Vagina (tissue), 2 donors: ENCODE measurements at regions not wholly inside any gene's neighbourhood (a gene's known extent, or its start where the extent isn't known, plus 50 kb on each side); places are given as distances from the start of the nearest gene placed in this dataset.

Source experiments
- POLR2AphosphoS5 ChIP-seq, 2 donors: sonication (generic); formaldehyde crosslinking; IDR thresholded peaks; one replicate each; pipeline ENCODE4 v1.9.0; 2017; ENCODE audit warnings: antibody characterized with exemption in 2 of 2, mild to moderate bottlenecking in 2 of 2, low read depth in 1 of 2; ENCODE audit not compliant: insufficient read depth in 1 of 2
- TF ChIP-seq, protein P1 (sequence below), 3 experiments: fragments of 450-650 bp in 2 of 3; fragments of 200-600 bp in 1 of 3; sonication (generic) in 1 of 3; IDR thresholded peaks; one replicate each; pipeline ENCODE4 v1.5.1; 2017 to 2019; ENCODE audit warnings: antibody characterized with exemption in 3 of 3, mild to moderate bottlenecking in 2 of 3, moderate library complexity in 2 of 3

DNA sequence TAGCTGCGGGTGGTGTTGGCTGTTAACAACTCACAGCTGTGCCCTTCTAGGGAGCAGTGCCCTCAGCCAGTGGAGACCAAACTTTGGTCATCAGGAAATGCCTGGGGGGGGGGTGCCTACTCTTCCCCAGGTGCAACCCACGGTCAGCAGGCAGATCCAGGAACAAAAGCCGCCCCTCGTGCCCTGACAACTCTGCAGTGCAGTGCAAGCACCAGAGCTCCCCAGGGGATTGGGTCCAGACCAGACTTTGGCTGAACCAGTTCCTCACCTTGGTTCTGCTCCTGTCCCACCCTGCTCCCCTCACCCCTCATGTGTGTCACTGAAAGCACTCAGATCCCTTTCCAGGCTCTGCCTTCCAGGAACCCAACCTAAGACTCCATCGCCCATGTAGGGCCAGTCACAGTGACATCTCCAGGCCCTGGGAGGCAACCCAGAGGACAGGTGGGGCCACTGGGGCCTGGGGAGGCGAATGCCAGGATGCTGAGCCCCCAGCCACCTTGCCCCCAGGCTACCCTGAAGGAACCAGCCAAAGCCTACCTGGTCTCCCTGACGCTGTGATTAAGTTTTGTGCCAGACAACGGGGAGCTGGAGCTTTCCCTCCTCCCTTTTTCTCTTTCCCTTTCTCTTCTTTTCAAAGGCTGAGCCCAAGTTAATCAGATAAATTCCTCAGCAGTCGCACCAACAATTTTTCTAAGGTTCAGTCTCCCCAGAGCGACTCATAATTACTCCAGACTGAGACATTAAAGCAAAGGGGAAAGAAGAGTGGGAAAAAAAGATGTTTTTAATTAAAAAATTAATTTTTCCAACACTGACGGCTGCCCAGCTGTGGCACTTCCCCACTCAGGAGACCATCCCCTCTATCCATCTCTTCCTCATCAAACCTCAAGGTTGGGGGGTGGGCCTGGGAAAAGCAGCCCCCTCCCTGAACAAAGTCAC is 207.5 kb upstream of the LINGO1 start:
- TF ChIP-seq, protein P1, sequence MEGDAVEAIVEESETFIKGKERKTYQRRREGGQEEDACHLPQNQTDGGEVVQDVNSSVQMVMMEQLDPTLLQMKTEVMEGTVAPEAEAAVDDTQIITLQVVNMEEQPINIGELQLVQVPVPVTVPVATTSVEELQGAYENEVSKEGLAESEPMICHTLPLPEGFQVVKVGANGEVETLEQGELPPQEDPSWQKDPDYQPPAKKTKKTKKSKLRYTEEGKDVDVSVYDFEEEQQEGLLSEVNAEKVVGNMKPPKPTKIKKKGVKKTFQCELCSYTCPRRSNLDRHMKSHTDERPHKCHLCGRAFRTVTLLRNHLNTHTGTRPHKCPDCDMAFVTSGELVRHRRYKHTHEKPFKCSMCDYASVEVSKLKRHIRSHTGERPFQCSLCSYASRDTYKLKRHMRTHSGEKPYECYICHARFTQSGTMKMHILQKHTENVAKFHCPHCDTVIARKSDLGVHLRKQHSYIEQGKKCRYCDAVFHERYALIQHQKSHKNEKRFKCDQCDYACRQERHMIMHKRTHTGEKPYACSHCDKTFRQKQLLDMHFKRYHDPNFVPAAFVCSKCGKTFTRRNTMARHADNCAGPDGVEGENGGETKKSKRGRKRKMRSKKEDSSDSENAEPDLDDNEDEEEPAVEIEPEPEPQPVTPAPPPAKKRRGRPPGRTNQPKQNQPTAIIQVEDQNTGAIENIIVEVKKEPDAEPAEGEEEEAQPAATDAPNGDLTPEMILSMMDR (IDR thresholded peaks at IDR 0.05), result no peak
- no peak for TF ChIP-seq POLR2AphosphoS5 (IDR thresholded peaks at IDR 0.05; ENCODE audit: insufficient read depth in 1 of 2, low read depth in 1 of 2)
